HUES48 (cell line): ENCODE measurements at regions not wholly inside any gene's neighbourhood (a gene's known extent, or its start where the extent isn't known, plus 50 kb on each side); places are given as distances from the start of the nearest gene placed in this dataset.

Source experiments
- H3K27ac ChIP-seq: one replicate; pipeline ENCODE4 v1.7.0; 2013; ENCODE audit warnings: low read depth, low read length, inconsistent platforms
- H3K27me3 ChIP-seq: 2 replicates; pipeline ENCODE4 v1.6.1; 2013; ENCODE audit warnings: mild to moderate bottlenecking, low read length; ENCODE audit not compliant: control insufficient read depth, insufficient read depth
- H3K36me3 ChIP-seq: 2 replicates; pipeline ENCODE4 v1.6.1; 2013; ENCODE audit warnings: low read length; ENCODE audit not compliant: control insufficient read depth, insufficient read depth
- H3K4me1 ChIP-seq: 2 replicates; pipeline ENCODE4 v1.6.1; 2013; ENCODE audit warnings: mild to moderate bottlenecking, low read length; ENCODE audit not compliant: control insufficient read depth, insufficient read depth
- H3K4me3 ChIP-seq: 2 replicates; pipeline ENCODE4 v1.5.1; 2013; ENCODE audit warnings: mild to moderate bottlenecking, low read depth, low read length
- H3K9ac ChIP-seq: 2 replicates; pipeline ENCODE4 v1.6.1; 2013; ENCODE audit warnings: mild to moderate bottlenecking, low read depth, low read length, moderate library complexity
- H3K9me3 ChIP-seq: 2 replicates; pipeline ENCODE4 v1.6.1; 2013; ENCODE audit warnings: low read length; ENCODE audit not compliant: control insufficient read depth, insufficient read depth

DNA sequence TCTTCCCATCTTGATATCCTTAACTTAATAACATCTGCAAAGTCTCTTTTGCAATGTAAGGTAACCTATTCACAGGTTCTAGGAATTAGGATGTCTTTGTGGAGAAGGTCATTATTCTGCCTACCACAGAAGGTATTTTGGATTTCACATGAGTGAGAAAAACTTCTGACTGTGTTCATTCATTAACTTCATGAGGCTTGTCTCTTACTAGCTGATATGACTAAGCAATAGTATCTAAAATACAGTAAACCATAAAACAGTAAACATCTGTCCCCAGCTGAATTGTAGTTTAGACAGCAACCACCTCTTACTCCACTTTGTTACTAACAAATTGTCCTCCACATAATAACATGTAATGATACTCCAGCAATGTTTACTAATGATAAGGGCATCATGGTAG, 198.1 kb downstream of the SEC23A start:
- H3K27ac ChIP-seq: no peak overlapping the region
- no peaks in the 10 kb centered on the region for H3K27me3 ChIP-seq
- no peaks in the 10 kb centered on the region for H3K36me3 ChIP-seq
- H3K4me3 ChIP-seq: no peak overlapping the region
- H3K9me3 ChIP-seq: no peaks in the 10 kb centered on the region
- no peak overlapping the region for H3K9ac ChIP-seq
- no peaks in the 10 kb centered on the region for H3K4me1 ChIP-seq

DNA sequence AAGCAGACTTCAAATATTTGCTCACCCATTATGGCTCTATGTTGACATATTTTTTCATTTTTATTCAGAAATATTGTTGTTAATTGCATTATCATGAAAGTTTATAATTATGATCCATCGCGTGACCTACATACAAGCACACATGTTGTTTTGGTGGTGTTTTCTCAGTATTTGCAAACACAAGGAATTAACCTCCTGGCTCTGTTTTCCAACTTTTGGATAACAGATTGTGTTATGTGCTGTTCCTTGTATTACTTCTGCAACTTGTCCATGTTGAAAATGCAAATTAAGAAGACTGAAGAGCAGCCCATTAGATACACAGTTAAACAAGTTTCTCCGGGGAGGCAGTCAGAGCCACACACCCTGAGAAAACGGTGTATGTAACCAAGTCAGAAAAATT, 201.2 kb downstream of the SEC23A start:
- no peaks in the 10 kb centered on the region for H3K27me3 ChIP-seq
- no peak overlapping the region for H3K27ac ChIP-seq
- no peak overlapping the region for H3K4me3 ChIP-seq
- no peaks in the 10 kb centered on the region for H3K9me3 ChIP-seq
- no peaks in the 10 kb centered on the region for H3K36me3 ChIP-seq
- no peaks in the 10 kb centered on the region for H3K4me1 ChIP-seq
- H3K9ac ChIP-seq: no peak overlapping the region

DNA sequence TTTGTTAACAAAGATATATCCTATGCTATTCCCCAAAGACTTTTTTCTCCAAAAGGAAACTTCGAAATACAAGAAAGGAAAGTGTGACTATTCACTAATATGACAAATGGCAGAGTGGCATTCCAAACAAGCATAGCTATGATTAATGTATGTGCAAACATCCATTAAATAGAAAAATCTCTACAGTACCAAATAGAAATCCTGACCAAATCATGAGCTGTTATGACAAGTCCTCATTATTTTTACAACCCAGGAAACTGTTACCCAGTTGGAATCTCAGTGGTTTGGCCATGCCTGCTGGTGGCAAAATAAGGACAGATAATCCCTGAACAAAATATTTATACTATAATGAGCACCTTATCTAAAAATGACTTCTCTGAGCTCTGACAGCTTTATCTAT, 202.1 kb downstream of the SEC23A start:
- no peak overlapping the region for H3K9ac ChIP-seq
- no peak overlapping the region for H3K4me3 ChIP-seq
- H3K36me3 ChIP-seq: no peaks in the 10 kb centered on the region
- no peak overlapping the region for H3K27ac ChIP-seq
- no peaks in the 10 kb centered on the region for H3K9me3 ChIP-seq
- no peaks in the 10 kb centered on the region for H3K4me1 ChIP-seq
- H3K27me3 ChIP-seq: no peaks in the 10 kb centered on the region

DNA sequence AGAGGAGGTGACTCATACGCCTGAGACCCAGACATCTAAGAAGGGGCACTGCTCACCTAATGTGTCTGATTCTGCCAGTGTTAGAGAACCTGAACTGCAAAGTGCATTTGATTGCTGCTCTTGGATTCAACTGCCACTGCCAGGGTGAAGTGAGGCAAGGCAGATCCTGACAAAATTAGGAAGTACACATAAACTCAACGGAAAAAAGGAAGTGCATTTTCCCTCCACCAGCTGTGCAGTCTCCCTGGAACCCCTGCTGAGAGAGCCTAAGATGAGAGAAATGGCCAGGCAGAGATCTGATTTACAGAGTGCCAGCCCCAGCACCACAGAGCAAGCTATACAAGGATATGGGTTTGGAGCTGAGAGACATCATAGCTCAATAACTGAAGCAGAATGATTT, 215.3 kb downstream of the SEC23A start:
- Histone ChIP-seq H3K4me3 (no peak overlapping the region), H3K36me3 (no peaks in the 10 kb centered on the region), H3K4me1 (no peaks in the 10 kb centered on the region), H3K9me3 (no peaks in the 10 kb centered on the region), H3K27me3 (no peaks in the 10 kb centered on the region), H3K9ac (no peak overlapping the region), H3K27ac (no peak overlapping the region)

DNA sequence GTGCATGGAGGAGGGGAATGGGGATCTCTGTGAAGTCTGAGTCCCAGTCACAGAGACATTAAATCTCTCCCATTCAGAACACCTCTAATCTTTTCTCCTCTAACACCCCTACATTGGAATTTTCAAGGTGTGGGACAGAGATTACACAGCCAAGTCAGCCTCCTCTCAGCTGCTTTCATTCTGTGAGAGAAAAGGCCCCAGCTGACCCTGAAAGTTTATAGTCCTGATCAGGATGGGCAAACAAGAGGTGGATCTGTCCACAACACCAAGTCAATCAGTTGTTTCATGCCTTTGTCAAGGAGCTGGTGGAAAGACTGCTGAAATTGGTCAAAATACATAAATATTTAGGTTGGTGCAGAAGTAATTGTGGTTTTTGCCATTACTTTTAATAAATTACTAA, 218.9 kb downstream of the SEC23A start:
- H3K27me3 ChIP-seq: no peaks in the 10 kb centered on the region
- H3K9me3 ChIP-seq: no peaks in the 10 kb centered on the region
- H3K36me3 ChIP-seq: no peaks in the 10 kb centered on the region

DNA sequence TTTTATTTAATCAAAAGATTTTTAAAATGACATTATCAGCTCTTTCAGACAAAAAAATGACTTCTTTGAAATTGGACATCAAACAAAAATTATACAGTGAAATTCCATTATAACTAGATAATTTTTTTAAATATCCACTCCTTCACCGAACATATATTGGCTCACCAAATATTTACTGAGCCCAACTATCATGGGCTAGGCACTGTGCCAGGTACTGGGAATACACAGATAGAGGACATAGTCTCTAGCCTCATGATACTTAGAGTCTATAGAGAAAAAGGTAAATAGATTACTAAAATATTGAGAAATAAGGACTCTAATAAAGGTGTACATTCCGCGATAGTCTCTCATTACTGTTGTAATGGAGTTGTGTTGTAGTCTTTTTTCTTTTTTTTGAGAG, 219.9 kb downstream of the SEC23A start:
- Histone ChIP-seq H3K27me3 (no peaks in the 10 kb centered on the region), H3K4me3 (no peak overlapping the region), H3K4me1 (no peaks in the 10 kb centered on the region), H3K36me3 (no peaks in the 10 kb centered on the region), H3K9ac (no peak overlapping the region), H3K27ac (no peak overlapping the region), H3K9me3 (no peaks in the 10 kb centered on the region)

More for the DNA sequence above, 218.9 kb downstream of the SEC23A start:
- H3K9ac ChIP-seq: no peak overlapping the region
- no peak overlapping the region for H3K27ac ChIP-seq
- H3K4me3 ChIP-seq: no peak overlapping the region
- no peaks in the 10 kb centered on the region for H3K4me1 ChIP-seq

DNA sequence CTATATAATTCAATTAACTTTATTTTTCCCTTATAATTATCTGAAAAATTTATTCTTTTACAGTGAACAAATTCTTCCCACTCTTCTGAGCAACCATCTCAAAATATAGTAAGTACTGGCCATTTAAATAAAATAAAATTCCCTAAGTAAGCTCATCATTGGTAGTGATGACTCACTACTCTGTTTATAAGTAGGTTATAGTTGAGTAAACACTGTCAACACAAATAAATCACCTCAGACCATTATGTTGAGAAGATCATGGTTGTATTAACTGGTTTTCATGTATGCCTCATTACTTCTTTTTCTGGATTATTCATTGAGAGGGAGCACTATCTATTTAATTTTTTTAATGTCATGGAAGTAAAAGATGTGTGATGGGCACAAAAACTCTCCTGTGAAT, 220.5 kb downstream of the SEC23A start:
- H3K9ac ChIP-seq: no peak overlapping the region
- H3K27me3 ChIP-seq: no peaks in the 10 kb centered on the region
- no peak overlapping the region for H3K4me3 ChIP-seq
- H3K4me1 ChIP-seq: no peaks in the 10 kb centered on the region
- H3K9me3 ChIP-seq: no peaks in the 10 kb centered on the region
- H3K27ac ChIP-seq: no peak overlapping the region
- H3K36me3 ChIP-seq: no peaks in the 10 kb centered on the region

DNA sequence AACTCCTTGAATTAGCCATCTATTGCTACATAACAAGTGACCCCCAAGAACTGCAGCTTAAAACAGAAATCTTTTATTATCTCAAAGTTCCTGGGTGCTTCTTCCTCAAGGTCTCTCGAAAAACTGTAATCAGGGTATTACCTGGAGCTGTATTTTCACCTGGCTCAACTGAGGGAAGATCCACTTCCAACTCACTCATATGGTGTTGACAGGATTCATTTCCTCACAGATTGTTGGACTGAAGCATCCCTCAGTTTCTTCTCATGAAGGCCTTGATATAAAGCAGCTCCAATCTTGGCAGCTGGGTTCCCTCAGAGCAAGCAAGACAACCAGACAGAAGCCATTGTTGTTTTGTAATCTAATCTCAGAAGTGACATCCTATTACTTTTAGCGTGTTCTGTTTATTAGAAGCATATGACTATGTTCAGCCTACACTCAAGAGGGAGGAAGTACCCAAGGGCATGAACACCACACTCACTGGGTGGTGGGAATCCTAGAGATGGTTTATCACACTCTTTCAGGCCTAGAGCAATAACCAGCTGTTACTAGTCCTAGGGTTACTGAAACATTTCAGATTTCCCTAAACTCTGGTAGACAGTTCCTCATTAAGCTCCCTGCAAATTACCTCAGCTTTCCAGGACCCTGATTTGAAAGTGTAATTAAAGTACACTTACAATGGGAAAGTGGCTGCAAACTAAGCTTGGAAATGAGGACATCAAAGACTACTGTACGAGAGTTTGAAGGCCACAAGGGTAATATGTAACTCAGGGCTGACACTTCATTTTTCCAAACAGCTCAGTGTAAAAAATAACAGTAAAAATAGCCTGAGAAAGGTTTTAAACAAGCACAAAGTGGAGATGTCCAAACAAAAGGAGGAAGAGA, 222.2 kb downstream of the SEC23A start:
- H3K27ac ChIP-seq: no peak overlapping the region
- H3K27me3 ChIP-seq: no peaks in the 10 kb centered on the region

DNA sequence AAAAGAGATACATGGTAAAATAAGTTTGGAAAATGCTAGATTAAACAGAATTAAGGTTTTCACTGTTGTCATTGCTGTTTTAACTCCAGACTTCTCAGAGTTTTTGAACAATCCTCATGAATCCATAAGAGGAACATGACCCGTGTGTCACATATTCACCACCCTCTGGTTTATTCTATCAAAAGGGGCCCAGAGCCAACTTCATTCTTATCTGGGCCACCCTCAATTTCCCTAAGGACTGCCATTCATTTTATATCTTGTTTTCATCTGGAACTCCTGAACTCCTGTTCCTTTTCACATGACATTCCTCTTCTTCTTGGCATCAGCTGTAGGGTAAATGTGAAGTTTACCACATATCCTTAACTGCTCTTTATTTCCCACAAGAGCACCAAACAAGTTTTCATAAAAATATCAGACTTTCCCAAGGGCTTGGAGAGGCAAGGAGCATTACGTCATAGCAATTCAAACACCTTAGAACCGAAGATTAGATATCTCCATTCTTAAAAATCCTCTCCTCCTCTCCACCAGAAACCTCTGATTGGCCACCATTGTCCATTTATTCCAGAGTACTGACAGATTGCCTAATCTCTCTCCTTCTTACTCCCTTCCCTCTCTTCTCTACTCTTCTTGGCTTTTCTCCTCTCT, 225.2 kb downstream of the SEC23A start:
- no peaks in the 10 kb centered on the region for H3K36me3 ChIP-seq
- H3K4me3 ChIP-seq: no peak overlapping the region
- H3K9me3 ChIP-seq: no peaks in the 10 kb centered on the region
- no peak overlapping the region for H3K27ac ChIP-seq
- no peaks in the 10 kb centered on the region for H3K27me3 ChIP-seq
- H3K4me1 ChIP-seq: no peaks in the 10 kb centered on the region
- H3K9ac ChIP-seq: no peak overlapping the region

More for the DNA sequence above, 222.2 kb downstream of the SEC23A start:
- no peaks in the 10 kb centered on the region for H3K4me1 ChIP-seq
- no peak overlapping the region for H3K9ac ChIP-seq
- no peaks in the 10 kb centered on the region for H3K36me3 ChIP-seq
- H3K9me3 ChIP-seq: no peaks in the 10 kb centered on the region
- no peak overlapping the region for H3K4me3 ChIP-seq

DNA sequence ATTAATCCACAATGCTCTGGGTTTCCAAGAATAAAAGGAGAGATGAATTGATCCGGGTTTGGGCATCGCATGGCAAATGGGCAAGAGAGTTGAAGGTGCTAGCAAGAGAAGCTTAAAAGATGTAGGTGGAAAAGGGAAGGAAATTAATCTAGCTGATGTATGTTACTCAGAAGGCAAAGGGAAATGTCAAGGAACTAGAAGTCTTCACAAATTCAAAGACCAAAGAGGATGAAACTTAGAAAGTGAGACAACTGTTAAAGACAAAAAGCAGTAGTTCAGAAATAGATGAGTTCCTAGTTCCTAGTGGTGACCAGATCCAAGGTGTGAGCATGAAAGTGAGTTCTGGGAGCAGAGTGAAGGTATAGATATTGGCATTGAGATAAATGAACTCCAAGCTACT, 228.3 kb downstream of the SEC23A start:
- Histone ChIP-seq H3K27me3 (no peaks in the 10 kb centered on the region), H3K9me3 (no peaks in the 10 kb centered on the region), H3K4me1 (no peaks in the 10 kb centered on the region), H3K4me3 (no peak overlapping the region), H3K27ac (no peak overlapping the region), H3K9ac (no peak overlapping the region), H3K36me3 (no peaks in the 10 kb centered on the region)

DNA sequence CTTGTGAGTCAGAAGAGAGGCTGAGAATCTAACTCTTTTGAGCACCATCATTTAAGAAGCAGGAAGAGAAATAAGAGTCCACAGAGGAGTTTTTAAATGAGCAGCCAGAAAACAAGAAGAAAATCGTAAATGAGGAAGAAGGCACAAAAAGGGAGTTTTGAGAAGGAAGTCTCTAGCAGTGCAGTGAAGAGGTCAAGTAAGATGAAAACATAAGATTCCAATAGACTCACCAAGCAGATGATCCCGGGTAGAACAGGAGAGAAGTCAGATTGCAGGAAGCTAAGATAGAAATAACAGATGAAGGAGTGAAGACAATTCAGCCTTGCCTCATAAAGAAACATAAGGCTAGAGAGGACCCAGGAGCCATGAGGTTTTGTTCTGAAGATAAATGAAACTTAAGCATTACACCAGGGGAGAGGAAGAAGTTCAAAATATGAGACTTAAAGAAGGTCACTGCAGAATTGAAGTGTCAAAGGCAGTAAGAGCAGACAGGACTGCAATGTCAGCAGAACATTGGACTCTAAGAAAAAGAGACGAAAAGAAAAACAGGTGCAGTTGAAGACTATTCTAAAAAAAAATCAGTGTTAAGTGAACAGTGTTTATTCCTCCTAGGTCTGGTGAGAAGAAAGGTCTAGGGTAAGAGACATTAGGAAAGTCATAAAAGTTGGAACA, 229.0 kb downstream of the SEC23A start:
- H3K36me3 ChIP-seq: no peaks in the 10 kb centered on the region
- no peaks in the 10 kb centered on the region for H3K4me1 ChIP-seq
- no peak overlapping the region for H3K27ac ChIP-seq
- H3K27me3 ChIP-seq: no peaks in the 10 kb centered on the region
- no peak overlapping the region for H3K4me3 ChIP-seq
- no peak overlapping the region for H3K9ac ChIP-seq
- H3K9me3 ChIP-seq: no peaks in the 10 kb centered on the region
